ENCODE measurements at regions not wholly inside any gene's neighbourhood (a gene's known extent, or its start where the extent isn't known, plus 50 kb on each side); places are given as distances from the start of the nearest gene placed in this dataset.

- Histone ChIP-seq H3K9me3 (no peaks in the 10 kb centered on the region), H3K27ac (no peak overlapping the region), H3K36me3 (no peaks in the 10 kb centered on the region), H3K4me3 (no peak overlapping the region), H3K4me1 (peaks cover 6% of the 10 kb centered on the region), H3K27me3 (no peaks in the 10 kb centered on the region)
- DNase-seq (no peak), ATAC-seq (peak; percentile 38)
- intact Hi-C loops (cut with DNase I), result no loop called here
- no peak for TF ChIP-seq CTCF (IDR thresholded peaks at IDR 0.05)
Measured at GRCh38 chr11:19437760-19438159, 197.0 kb upstream of the E2F8 start.

- intact Hi-C loops (cut with DNase I), result no loop called here
- no peak for TF ChIP-seq CTCF (IDR thresholded peaks at IDR 0.05)
Measured at GRCh38 chr11:19436932-19437331, 196.2 kb upstream of the E2F8 start.

GRCh38 chr11:19435306-19435989, 194.7 kb upstream of the E2F8 start:
- H3K36me3 ChIP-seq, result no peaks in the 10 kb centered on the region
- no peaks in the 10 kb centered on the region for H3K27me3 ChIP-seq
- no peak for TF ChIP-seq CTCF (IDR thresholded peaks at IDR 0.05)
- peaks cover 9% of the 10 kb centered on the region for H3K4me1 ChIP-seq
- H3K4me3 ChIP-seq, result no peak overlapping the region
- no peak for ATAC-seq
- intact Hi-C loops (cut with DNase I), result no loop called here
- H3K27ac ChIP-seq, result no peak overlapping the region
- DNase-seq, result no peak
- no peaks in the 10 kb centered on the region for H3K9me3 ChIP-seq

More at GRCh38 chr11:19436932-19437331, 196.2 kb upstream of the E2F8 start:
- Histone ChIP-seq H3K4me3 (no peak overlapping the region), H3K27me3 (no peaks in the 10 kb centered on the region), H3K9me3 (no peaks in the 10 kb centered on the region), H3K36me3 (no peaks in the 10 kb centered on the region), H3K27ac (no peak overlapping the region), H3K4me1 (peaks cover 6% of the 10 kb centered on the region)
- no peak for ATAC-seq
- DNase-seq, result no peak

- ATAC-seq, result no peak
- H3K27ac ChIP-seq, result no peak overlapping the region
- no peak for DNase-seq
- TF ChIP-seq CTCF (IDR thresholded peaks at IDR 0.05), result no peak
- intact Hi-C loops (cut with DNase I), result no loop called here
- no peak overlapping the region for H3K4me3 ChIP-seq
- no peaks in the 10 kb centered on the region for H3K27me3 ChIP-seq
- no peaks in the 10 kb centered on the region for H3K36me3 ChIP-seq
- H3K9me3 ChIP-seq, result no peaks in the 10 kb centered on the region
- peaks cover 9% of the 10 kb centered on the region for H3K4me1 ChIP-seq
Measured at GRCh38 chr11:19433791-19434190, 193.0 kb upstream of the E2F8 start.

- no peak for TF ChIP-seq CTCF (IDR thresholded peaks at IDR 0.05)
- intact Hi-C loops (cut with DNase I), result no loop called here
Measured at GRCh38 chr11:19433367-19433766, 192.6 kb upstream of the E2F8 start.

More at GRCh38 chr11:19433367-19433766, 192.6 kb upstream of the E2F8 start:
- DNase-seq (no peak), ATAC-seq (no peak)
- Histone ChIP-seq H3K27ac (no peak overlapping the region), H3K4me3 (no peak overlapping the region), H3K4me1 (peaks cover 9% of the 10 kb centered on the region), H3K36me3 (no peaks in the 10 kb centered on the region), H3K27me3 (no peaks in the 10 kb centered on the region), H3K9me3 (no peaks in the 10 kb centered on the region)

Measured in upper lobe of right lung (tissue), 1 donor.